HG03103 (cell line): ENCODE measurements at regions not wholly inside any gene's neighbourhood (a gene's known extent, or its start where the extent isn't known, plus 50 kb on each side); places are given as distances from the start of the nearest gene placed in this dataset.

ENCODE experiments used
- ATAC-seq: cut with Tn5 transposase; IDR thresholded peaks from one replicate; pipeline ENCODE4 v1.9.1; 2021; ENCODE audit warnings: low read depth; ENCODE audit not compliant: unreplicated experiment

DNA sequence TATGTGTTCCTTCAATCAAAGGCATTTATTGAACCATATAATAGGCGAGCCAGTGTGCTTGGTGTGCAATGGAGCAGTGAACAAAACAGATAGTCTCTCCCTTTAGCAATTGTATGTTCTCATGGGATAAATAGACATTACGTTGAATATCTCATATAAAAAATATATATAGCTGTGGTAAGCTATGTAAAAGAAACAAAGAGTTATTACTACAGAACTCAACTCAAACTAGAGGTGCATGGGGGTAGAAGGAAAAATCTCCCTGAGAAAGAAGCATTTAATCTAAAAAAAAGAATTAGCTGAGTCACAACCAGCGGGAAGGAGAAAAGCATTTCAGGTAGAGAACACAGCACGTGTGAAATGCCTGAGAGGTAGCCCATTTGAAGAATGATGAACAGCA lies 919.3 kb downstream of the CDH11 start:
- no peak for ATAC-seq

GRCh38 chr16:64196444-64196843 lies 925.4 kb downstream of the CDH11 start:
- no peak for ATAC-seq

DNA sequence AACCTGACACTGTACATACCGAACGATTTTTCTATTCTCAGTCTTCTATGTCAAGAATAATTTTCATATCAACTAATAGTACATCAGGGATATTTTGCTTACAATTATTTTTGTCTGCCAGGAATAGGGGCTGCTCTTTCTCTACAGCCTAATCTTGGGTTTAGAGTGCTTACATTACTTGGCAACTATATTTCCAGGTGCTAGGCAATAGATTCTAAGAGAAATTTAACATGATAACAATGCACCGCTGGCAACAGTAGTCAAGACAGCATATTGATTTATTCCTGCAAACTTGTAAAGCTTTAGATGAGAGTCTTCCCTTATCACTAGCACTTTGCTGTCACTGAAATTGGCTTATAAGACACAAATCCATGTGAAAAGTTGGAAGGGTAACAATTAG lies 935.9 kb downstream of the CDH11 start:
- no peak for ATAC-seq

- ATAC-seq, result no peak
These were observed 937.7 kb downstream of the CDH11 start for GRCh38 chr16:64184156-64184555.

GRCh38 chr16:64182985-64183384 lies 938.9 kb downstream of the CDH11 start:
- ATAC-seq, result no peak

GRCh38 chr16:64181271-64181925 lies 940.5 kb downstream of the CDH11 start:
- no peak for ATAC-seq

GRCh38 chr16:64180136-64180900 lies 941.5 kb downstream of the CDH11 start:
- ATAC-seq, result no peak

DNA sequence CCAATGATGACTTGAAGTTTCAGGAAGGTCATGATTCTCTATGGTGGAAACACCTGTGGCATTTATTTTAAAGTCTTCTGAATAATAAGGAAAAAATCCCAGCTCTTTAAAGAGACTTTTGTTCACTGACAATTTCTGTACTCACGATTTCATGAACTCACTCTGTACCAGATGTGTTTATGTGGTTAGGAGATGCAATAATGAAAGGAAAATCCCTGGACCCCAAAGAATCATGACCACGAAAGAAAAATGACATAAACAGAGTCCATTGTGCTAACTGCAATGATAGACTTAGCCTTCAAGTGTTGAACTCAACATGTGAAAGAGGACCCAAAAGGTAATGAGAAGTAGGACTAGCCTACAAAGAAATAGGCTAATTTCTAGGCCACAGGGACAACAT lies 947.5 kb downstream of the CDH11 start:
- no peak for ATAC-seq

- no peak for ATAC-seq
These were observed 949.2 kb downstream of the CDH11 start for GRCh38 chr16:64172652-64173051.

DNA sequence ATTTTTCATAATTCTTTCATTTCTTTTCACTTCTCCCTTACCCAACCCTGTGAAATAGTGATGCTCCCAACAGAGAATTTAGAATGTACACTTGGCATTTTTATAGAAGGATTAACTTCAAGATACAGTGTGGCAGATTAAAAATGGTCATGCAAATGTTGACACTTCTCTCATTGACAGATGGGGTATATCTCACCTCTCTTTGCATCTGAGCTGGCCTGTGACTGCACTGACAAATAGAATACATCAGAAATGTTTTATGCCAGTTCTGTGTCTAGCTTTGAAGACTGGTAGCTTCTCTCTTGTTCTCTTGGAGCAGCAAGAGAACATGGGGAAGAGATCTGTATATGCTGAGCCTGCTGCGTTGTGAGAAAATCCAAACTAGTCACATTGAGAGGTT lies 949.6 kb downstream of the CDH11 start:
- no peak for ATAC-seq

DNA sequence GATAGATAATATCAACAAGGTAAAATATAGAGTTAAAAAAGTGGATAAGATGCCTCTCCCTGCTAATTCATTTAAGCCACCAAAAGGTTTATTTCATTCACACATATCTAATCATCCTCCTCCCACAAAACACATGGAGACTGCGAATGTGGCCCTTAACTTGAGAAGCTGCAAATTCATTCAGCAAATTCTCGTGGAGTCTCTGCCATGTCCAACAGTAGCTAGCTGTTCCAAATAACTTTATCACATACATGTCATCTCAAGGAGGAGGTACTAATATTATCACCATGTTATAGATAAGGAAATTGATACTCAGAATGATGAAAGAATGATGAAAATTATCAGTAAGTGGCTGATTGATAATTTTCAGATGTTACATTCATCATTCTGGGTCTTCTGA lies 950.2 kb downstream of the CDH11 start:
- ATAC-seq, result no peak

DNA sequence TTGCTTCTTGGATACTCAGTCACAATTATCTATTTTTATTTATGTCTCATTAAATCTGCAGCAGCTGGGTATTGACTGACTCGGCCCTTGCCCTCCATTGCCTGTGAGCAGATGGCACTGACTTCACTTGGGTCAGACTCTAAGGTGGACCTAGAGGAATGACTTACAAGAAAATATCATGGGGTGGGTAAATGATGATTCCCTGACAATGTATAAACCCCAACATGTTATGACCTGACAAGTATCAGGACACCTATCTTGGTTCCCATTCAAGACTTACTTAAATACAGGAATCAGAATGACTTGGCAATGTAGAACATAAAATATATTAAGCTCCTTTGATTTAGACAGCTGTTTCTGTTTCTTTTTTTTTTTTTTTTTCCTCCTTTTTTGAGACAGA lies 953.5 kb downstream of the CDH11 start:
- no peak for ATAC-seq

DNA sequence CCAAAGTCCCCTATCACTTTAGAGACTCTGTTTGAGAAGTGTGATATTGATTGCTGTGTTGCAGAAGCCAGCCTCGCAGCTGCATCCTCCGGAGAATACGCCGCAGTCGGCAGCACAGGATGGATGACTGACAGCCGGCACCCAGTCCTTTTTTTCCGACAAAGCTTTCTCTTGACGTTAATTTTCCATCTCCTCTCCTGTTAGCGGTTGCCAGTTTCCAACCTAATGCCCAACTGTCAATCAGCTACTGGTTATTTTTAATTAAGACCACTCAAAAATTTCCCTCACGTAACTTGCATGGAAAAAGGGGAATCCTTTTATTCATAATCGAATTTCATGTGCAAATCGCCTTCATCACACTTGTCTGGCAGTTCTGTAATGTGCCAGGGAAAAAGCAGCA lies 953.9 kb downstream of the CDH11 start:
- no peak for ATAC-seq

DNA sequence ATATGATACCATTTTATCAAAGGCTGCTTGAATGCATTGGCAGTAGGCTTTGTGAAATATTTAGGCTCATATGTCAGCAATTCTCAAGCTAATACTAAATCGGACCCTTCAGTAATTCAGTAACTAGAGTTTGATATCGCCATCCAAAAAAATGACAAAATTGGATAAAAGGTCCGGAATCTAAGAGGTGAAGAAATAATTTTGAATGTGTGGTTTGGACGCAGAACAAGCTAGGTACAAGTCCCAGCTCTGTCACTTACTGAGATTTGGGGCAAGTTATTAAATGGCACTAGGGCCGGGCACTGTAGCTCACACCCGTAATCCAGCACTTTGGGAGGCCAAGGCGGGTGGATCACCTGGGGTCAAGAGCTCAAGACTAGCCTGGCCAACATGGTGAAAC lies 956.5 kb downstream of the CDH11 start:
- no peak for ATAC-seq

- no peak for ATAC-seq
These were observed 959.1 kb downstream of the CDH11 start for GRCh38 chr16:64162613-64163375.

GRCh38 chr16:64159976-64160375 lies 961.9 kb downstream of the CDH11 start:
- ATAC-seq, result no peak

GRCh38 chr16:64158941-64159588 lies 962.8 kb downstream of the CDH11 start:
- no peak for ATAC-seq

GRCh38 chr16:64153718-64154117 lies 968.1 kb downstream of the CDH11 start:
- ATAC-seq, result no peak

DNA sequence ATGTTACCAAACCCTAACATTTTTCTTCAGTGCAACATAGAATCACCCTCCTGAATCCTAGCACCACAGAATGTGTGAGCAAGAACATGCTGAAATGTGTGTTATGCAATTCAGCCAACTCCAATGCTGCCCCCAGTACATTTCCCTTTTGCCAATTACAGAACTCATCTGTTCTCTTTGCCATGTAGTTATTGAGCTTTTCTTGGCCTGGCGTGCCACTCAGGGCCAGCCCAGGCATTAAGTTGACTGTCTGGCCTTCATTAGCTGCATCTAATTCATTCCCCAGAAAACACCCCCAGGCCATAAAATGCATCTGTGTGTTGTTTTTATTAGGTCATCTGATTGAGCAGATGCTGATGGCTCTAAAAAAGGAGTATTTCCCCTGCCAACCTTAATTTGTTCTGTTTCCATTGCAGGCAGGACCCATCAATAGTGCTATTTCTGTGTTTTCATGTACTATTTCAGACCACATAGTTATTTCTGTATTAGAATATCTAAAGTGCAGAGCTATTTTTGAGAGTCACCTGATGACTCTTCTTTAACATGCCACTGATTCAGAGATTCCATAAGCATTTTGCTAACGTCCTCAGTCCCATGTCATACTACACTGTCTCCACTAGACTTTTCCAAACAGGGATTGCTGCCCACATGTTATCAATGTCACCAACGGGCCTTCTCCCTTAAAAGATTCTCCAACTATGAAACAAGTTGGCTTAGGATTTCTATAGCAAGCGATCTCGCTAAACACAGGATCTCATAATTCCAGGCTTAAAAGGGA lies 969.7 kb downstream of the CDH11 start:
- ATAC-seq, result no peak

DNA sequence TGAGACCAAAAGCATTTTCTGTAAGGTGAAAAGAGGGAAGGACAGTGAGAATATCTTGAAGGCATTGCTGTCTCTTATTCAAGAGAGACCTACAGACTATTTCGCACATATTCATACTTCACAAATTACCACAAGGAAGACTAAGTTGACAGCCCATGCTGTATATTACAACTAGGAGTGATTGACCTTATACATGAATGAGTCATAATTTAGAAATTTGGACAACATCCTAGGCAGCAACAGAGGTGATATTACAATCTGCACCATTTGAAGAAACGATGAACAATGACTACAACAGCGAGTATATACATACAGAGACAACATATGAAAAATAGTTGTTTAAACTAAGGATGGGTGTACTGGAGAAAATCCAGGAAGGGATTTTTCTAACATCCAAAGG lies 971.7 kb downstream of the CDH11 start:
- ATAC-seq, result no peak
